Stomach smooth muscle (tissue), 2 donors: ENCODE measurements at regions not wholly inside any gene's neighbourhood (a gene's known extent, or its start where the extent isn't known, plus 50 kb on each side); places are given as distances from the start of the nearest gene placed in this dataset.
"Not testable (repeated sequence)": the region's sequence is repeated elsewhere in the genome, so short reads cannot be mapped to it uniquely, and the experiment has no call there.

ENCODE experiments used
- H3K27ac ChIP-seq: one replicate; pipeline ENCODE4 v1.7.0; 2013; ENCODE audit warnings: mild to moderate bottlenecking, low read length, inconsistent platforms
- H3K27me3 ChIP-seq, 2 donors: one replicate each; pipeline ENCODE4 v1.7.0; 2013; ENCODE audit warnings: low read length in 2 of 2; ENCODE audit not compliant: insufficient read depth in 2 of 2, control insufficient read depth in 1 of 2
- H3K36me3 ChIP-seq, 2 donors: one replicate each; pipeline ENCODE4 v1.7.0; 2013; ENCODE audit warnings: low read length in 2 of 2; ENCODE audit not compliant: control insufficient read depth in 2 of 2, insufficient read depth in 2 of 2
- H3K4me1 ChIP-seq: one replicate; pipeline ENCODE4 v1.7.0; 2013; ENCODE audit warnings: low read length; ENCODE audit not compliant: control insufficient read depth, insufficient read depth
- H3K4me3 ChIP-seq, 2 donors: one replicate each; pipeline ENCODE4 v1.7.0; 2013; ENCODE audit warnings: low read length in 2 of 2
- H3K9ac ChIP-seq, 2 donors: one replicate each; pipeline ENCODE4 v1.7.0; 2013; ENCODE audit warnings: low read length in 2 of 2, mild to moderate bottlenecking in 1 of 2
- H3K9me3 ChIP-seq, 2 donors: one replicate each; pipeline ENCODE4 v1.7.0; 2013; ENCODE audit warnings: low read length in 2 of 2; ENCODE audit not compliant: control insufficient read depth in 2 of 2
- donor health status: healthy.
- donor health status: Pancreatic carcinoma.

DNA sequence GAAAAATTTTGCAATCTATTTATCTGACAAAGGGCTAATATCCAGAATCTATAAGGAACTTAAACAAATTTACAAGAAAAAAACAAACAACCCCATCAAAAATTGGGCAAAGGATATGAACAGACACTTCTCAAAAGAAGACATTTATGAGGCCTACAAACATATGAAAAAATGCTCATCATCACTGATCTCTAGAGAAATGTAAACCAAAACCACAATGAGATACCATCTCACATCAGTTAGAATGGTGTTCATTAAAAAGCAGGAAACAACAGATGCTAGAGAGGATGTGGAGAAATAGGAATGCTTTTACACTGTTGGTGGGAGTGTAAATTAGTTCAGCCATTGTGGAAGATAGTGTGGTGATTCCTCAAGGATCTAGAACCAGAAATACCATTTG lies 49.9 kb upstream of the MCHR2 start:
- not testable (repeated sequence) for H3K27me3 ChIP-seq, H3K4me3 ChIP-seq, H3K36me3 ChIP-seq

More for the DNA sequence above, 49.9 kb upstream of the MCHR2 start:
- H3K9me3 ChIP-seq, H3K4me1 ChIP-seq, H3K9ac ChIP-seq, H3K27ac ChIP-seq: not testable (repeated sequence)
